ENCODE measurements at regions not wholly inside any gene's neighbourhood (a gene's known extent, or its start where the extent isn't known, plus 50 kb on each side); places are given as distances from the start of the nearest gene placed in this dataset.
"Not testable (repeated sequence)": the region's sequence is repeated elsewhere in the genome, so short reads cannot be mapped to it uniquely, and the experiment has no call there.

DNA sequence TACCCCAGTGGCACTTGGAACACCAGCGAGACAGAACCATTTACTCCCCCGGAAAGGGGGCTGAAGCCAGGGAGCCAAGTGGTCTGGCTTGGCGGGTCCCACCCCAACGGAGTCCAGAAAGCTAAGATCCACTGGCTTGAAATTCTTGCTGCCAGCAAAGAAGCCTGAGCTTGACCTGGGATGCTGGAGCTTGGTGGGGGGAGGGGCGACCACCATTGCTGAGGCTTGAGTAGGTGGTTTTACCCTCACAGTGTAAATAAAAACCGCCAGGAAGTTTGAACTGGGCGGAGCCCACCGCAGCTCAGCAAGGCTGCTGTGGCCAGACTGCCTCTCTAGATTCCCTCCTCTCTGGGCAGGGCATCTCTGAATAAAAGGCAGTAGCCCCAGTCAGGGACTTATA, 62.8 kb downstream of the RPS24 start:
- H3K36me3 ChIP-seq; H3K4me3 ChIP-seq; H3K27ac ChIP-seq; DNase-seq; H3K4me1 ChIP-seq; H3K27me3 ChIP-seq; H3K9me3 ChIP-seq; intact Hi-C loops (cut with DNase I); FAIRE-seq; ATAC-seq: not testable (repeated sequence)
- 46 to 49% methylated on average over 8 of the region's 8 CpGs for WGBS, 2 donors

DNA sequence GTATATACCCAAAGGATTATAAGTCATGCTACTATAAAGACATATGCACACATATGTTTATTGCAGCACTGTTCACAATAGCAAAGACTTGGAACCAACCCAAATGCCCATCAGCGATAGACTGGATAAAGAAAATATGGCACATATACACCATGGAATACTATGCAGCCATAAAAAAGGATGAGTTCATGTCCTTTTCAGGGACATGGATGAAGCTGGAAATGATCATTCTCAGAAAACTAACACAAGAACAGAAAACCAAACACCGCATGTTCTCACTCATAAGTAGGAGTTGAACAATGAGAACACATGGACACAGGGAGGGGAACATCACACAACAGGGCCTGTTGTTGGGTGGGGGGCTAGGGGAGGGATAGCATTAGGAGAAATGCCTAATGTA, 68.9 kb downstream of the RPS24 start:
- H3K4me1 ChIP-seq; H3K27ac ChIP-seq; H3K4me3 ChIP-seq; H3K9me3 ChIP-seq; ATAC-seq; intact Hi-C loops (cut with DNase I); H3K27me3 ChIP-seq; FAIRE-seq; DNase-seq; H3K36me3 ChIP-seq: not testable (repeated sequence)
- WGBS, 2 donors: 89 to 98% methylated on average over 2 of the region's 2 CpGs

DNA sequence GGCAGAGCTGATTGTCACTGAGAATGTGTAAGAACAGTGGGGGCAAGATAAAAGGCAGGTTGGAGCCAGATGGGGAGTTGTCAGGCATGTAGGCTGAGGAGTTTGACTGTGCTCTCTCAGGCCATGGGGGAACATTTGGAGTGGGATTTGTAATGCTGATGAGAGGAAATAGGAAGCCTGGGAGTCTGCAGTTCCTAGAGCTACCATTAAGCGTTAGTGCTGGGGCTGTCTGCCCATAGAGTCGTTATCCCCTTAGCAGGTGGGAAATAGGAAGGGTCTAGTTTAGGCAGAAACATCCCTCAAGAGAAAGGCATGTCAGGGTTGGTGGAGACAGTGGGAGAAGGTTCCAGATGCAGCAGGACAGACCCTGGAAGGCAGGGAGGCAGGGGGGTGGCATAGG, 75.5 kb downstream of the RPS24 start:
- Histone ChIP-seq H3K27me3 (no peaks in the 10 kb centered on the region), H3K4me3 (no peak overlapping the region), H3K36me3 (no peaks in the 10 kb centered on the region), H3K4me1 (no peaks in the 10 kb centered on the region), H3K27ac (no peak overlapping the region), H3K9me3 (no peaks in the 10 kb centered on the region)
- WGBS, 2 donors: 33 to 41% methylated on average over 2 of the region's 2 CpGs
- TF ChIP-seq, protein P1, sequence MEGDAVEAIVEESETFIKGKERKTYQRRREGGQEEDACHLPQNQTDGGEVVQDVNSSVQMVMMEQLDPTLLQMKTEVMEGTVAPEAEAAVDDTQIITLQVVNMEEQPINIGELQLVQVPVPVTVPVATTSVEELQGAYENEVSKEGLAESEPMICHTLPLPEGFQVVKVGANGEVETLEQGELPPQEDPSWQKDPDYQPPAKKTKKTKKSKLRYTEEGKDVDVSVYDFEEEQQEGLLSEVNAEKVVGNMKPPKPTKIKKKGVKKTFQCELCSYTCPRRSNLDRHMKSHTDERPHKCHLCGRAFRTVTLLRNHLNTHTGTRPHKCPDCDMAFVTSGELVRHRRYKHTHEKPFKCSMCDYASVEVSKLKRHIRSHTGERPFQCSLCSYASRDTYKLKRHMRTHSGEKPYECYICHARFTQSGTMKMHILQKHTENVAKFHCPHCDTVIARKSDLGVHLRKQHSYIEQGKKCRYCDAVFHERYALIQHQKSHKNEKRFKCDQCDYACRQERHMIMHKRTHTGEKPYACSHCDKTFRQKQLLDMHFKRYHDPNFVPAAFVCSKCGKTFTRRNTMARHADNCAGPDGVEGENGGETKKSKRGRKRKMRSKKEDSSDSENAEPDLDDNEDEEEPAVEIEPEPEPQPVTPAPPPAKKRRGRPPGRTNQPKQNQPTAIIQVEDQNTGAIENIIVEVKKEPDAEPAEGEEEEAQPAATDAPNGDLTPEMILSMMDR (IDR thresholded peaks at IDR 0.05): no peak
- ATAC-seq (no peak), DNase-seq (no peak), FAIRE-seq (no peak)
- intact Hi-C loops (cut with DNase I): no loop called here

DNA sequence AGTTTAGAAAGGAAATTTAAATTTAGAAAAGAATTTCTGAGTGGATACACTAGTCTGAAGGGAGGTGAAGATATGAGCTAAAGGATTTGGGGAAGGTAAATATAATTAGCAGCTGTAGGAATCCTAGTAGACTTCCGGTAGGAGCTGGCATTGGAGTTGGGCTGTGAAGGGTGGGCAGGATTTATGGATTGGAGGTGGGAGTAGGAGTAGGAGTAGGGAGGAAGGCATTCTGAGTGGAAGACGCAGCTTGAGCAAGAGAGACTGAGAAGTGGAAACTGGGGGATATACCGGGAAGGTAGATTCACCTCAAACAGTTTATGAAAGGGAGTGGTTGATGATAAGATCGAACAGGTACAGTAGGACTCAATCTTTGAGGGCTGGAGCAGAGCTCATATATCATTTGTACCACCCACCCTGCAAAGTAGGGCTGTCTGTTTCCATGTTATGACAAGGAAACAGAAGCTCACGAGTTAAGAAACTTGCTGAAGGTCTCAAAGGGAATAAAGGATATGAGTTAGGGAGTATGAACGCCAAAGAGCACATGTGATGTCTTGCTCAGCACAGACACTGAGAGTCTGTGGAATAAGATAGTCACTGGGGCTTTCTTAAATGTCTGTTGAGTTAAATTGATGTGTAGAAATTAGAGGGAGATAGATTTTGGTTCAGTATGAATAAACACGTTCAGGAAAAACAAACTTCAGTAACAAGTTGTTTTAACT, 81.6 kb downstream of the RPS24 start:
- ATAC-seq: no peak
- DNase-seq: no peak
- Histone ChIP-seq H3K27ac (no peak overlapping the region), H3K9me3 (no peaks in the 10 kb centered on the region), H3K36me3 (no peaks in the 10 kb centered on the region), H3K4me1 (no peaks in the 10 kb centered on the region), H3K4me3 (no peak overlapping the region), H3K27me3 (no peaks in the 10 kb centered on the region)
- 50 to 61% methylated on average over 7 of the region's 7 CpGs for WGBS, 2 donors
- TF ChIP-seq, protein P1 (IDR thresholded peaks at IDR 0.05): no peak
- intact Hi-C loops (cut with DNase I): no loop called here
- no peak for FAIRE-seq

DNA sequence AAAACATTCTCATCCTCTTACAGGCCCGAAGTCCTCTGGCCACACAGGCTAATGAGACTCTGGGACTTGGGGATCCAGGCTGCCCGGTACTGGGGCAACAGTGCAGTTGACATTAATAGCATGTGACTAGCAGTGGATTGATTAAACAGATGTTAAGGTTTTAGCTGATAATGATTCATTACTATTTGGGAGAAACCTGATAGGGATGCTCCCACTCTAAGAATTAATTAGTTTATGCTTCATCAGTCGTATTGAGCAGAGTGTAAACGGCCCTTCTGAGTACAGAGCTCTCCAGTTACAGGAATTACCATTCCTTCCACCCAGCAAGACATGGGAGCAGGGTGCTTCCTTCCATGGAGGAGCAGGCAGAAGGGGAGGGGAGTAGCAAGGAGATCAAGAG, 82.7 kb downstream of the RPS24 start:
- FAIRE-seq (no peak), DNase-seq (no peak), ATAC-seq (no peak)
- TF ChIP-seq, protein P1 (IDR thresholded peaks at IDR 0.05): no peak
- 72 to 75% methylated on average over 4 of the region's 4 CpGs for WGBS, 2 donors
- Histone ChIP-seq H3K36me3 (no peaks in the 10 kb centered on the region), H3K4me1 (no peaks in the 10 kb centered on the region), H3K4me3 (no peak overlapping the region), H3K27me3 (no peaks in the 10 kb centered on the region), H3K9me3 (no peaks in the 10 kb centered on the region), H3K27ac (no peak overlapping the region)
- intact Hi-C loops (cut with DNase I): no loop called here

DNA sequence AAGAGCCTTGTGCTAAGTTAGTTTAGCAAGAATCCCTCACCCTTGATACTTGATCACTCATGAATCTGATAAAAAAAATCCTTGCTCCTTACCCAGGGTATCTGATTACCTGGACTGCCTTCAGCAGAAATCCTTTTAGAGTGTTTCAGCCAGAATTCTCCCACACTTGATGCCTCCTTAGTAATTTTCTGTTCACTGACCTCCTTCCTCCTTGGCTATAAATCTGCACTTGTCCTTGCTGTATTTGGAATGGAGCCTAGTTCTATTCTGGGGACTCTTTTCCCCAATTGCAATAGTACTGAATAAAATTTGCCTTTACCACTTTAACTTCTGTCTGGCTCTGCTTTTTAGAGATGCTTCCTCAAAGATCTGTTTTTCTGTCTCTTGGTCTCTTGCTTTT, 84.9 kb downstream of the RPS24 start:
- DNase-seq (no peak), FAIRE-seq (no peak), ATAC-seq (no peak)
- intact Hi-C loops (cut with DNase I): no loop called here
- Histone ChIP-seq H3K9me3 (no peaks in the 10 kb centered on the region), H3K27ac (no peak overlapping the region), H3K4me1 (no peaks in the 10 kb centered on the region), H3K36me3 (no peaks in the 10 kb centered on the region), H3K27me3 (no peaks in the 10 kb centered on the region), H3K4me3 (no peak overlapping the region)
- TF ChIP-seq, protein P1 (IDR thresholded peaks at IDR 0.05): no peak

Measured in pancreas (tissue), 10 donors.